SK-N-SH (cell line): ENCODE measurements at regions not wholly inside any gene's neighbourhood (a gene's known extent, or its start where the extent isn't known, plus 50 kb on each side); places are given as distances from the start of the nearest gene placed in this dataset.
"Not testable (repeated sequence)": the region's sequence is repeated elsewhere in the genome, so short reads cannot be mapped to it uniquely, and the experiment has no call there.

Source experiments
- CTCF ChIP-seq: fragments of 200-600 bp; sonication (generic); IDR thresholded peaks from 2 replicates; pipeline ENCODE4 v1.6.1; 2017; ENCODE audit warnings: antibody characterized with exemption, mild to moderate bottlenecking, moderate library complexity
- GABPA ChIP-seq: IDR thresholded peaks from 2 replicates; pipeline ENCODE4 v1.4.0; 2012; ENCODE audit warnings: low read depth, mild to moderate bottlenecking
- NRF1 ChIP-seq: IDR thresholded peaks from 2 replicates; pipeline ENCODE4 v1.6.1; 2012; ENCODE audit warnings: low read depth, mild to moderate bottlenecking, low read length
- RAD21 ChIP-seq: IDR thresholded peaks from 2 replicates; pipeline ENCODE4 v1.6.1; 2012; ENCODE audit warnings: mild to moderate bottlenecking, low read length
- YY1 ChIP-seq: IDR thresholded peaks from 2 replicates; pipeline ENCODE4 v1.4.0; 2012; ENCODE audit warnings: low read depth, mild to moderate bottlenecking

GRCh38 chr1:83246780-83247179 lies 752.2 kb downstream of the TTLL7 start:
- not testable (repeated sequence) for TF ChIP-seq RAD21, NRF1, CTCF, GABPA, YY1
